Thyroid gland (tissue), 4 donors: ENCODE measurements at regions not wholly inside any gene's neighbourhood (a gene's known extent, or its start where the extent isn't known, plus 50 kb on each side); places are given as distances from the start of the nearest gene placed in this dataset.

Experiments used
- DNase-seq, 2 donors: peaks; one replicate each; pipeline ENCODE4 v3.0.0-alpha.2; 2019
- H3K27ac ChIP-seq, 3 donors: fragments of 200-600 bp; sonication (generic); 1 replicate in 2 of 3; 2 replicates in 1 of 3; pipeline ENCODE4 v1.5.1; 2016 to 2019; ENCODE audit warnings: mild to moderate bottlenecking in 1 of 3, moderate library complexity in 1 of 3
- H3K27me3 ChIP-seq: fragments of 200-600 bp; sonication (generic); one replicate; pipeline ENCODE4 v1.5.1; 2019
- H3K36me3 ChIP-seq, 2 donors: fragments of 200-600 bp; sonication (generic); one replicate each; pipeline ENCODE4 v1.5.1; 2016 to 2019
- H3K4me1 ChIP-seq, 2 donors: fragments of 200-600 bp; sonication (generic); one replicate each; pipeline ENCODE4 v1.5.1; 2017 to 2019
- H3K4me3 ChIP-seq, 3 donors: fragments of 200-600 bp; sonication (generic); replicated peaks in 1 of 3; 1 replicate in 2 of 3; 2 replicates in 1 of 3; pipeline ENCODE4 v1.5.1; 2016; ENCODE audit warnings: mild to moderate bottlenecking in 1 of 3
- H3K9me3 ChIP-seq: fragments of 200-600 bp; sonication (generic); one replicate; pipeline ENCODE4 v1.5.1; 2017
- CTCF ChIP-seq, 6 experiments: fragments of 200-600 bp in 3 of 6; fragments of 450-650 bp in 3 of 6; sonication (generic) in 3 of 6; IDR thresholded peaks; one replicate each; pipeline ENCODE4 v1.5.1; 2016 to 2019; ENCODE audit warnings: antibody characterized with exemption in 6 of 6, mild to moderate bottlenecking in 2 of 6, inconsistent platforms in 1 of 6, moderate library complexity in 1 of 6
- POLR2A ChIP-seq, 2 donors: fragments of 450-650 bp; IDR thresholded peaks; one replicate each; pipeline ENCODE4 v1.6.1; 2017; ENCODE audit warnings: antibody characterized with exemption in 2 of 2, mild to moderate bottlenecking in 2 of 2, moderate library complexity in 1 of 2
- WGBS, 2 donors: methylation state at CpG; one replicate each; pipeline ENCODE4 v1.1.5; 2017; 5-methylcytosine and 5-hydroxymethylcytosine counted together
- intact Hi-C: fragments of 100-400 bp; cut with DNase I; formaldehyde crosslinking; loops from one replicate; pipeline ENCODE4 v1.15.1; 2023

- H3K27ac ChIP-seq = no peak overlapping the region
- H3K27me3 ChIP-seq = no peaks in the 10 kb centered on the region
- H3K4me1 ChIP-seq = no peaks in the 10 kb centered on the region
- WGBS, 2 donors = 85 to 88% methylated on average over 6 of the region's 6 CpGs
- H3K9me3 ChIP-seq = no peaks in the 10 kb centered on the region
- H3K36me3 ChIP-seq = no peaks in the 10 kb centered on the region
- intact Hi-C loops = no loop called here
- H3K4me3 ChIP-seq = no peak overlapping the region
- TF ChIP-seq CTCF (IDR thresholded peaks at IDR 0.05) (no peak), POLR2A (IDR thresholded peaks at IDR 0.05) (no peak)
- DNase-seq = no peak
Measured at GRCh38 chr2:52107124-52107523, 1075.2 kb upstream of the NRXN1 start.

GRCh38 chr2:52097071-52097470, 1065.1 kb upstream of the NRXN1 start:
- intact Hi-C loops = no loop called here
- no peak overlapping the region for H3K27ac ChIP-seq
- H3K27me3 ChIP-seq = no peaks in the 10 kb centered on the region
- no peaks in the 10 kb centered on the region for H3K36me3 ChIP-seq
- no peak overlapping the region for H3K4me3 ChIP-seq
- H3K9me3 ChIP-seq = no peaks in the 10 kb centered on the region
- WGBS, 2 donors = 91% methylated on average over 4 of the region's 4 CpGs
- DNase-seq = no peak
- no peak for TF ChIP-seq CTCF (IDR thresholded peaks at IDR 0.05)
- TF ChIP-seq POLR2A (IDR thresholded peaks at IDR 0.05) = no peak
- no peaks in the 10 kb centered on the region for H3K4me1 ChIP-seq

- Histone ChIP-seq H3K4me3 (no peak overlapping the region), H3K27ac (no peak overlapping the region), H3K27me3 (no peaks in the 10 kb centered on the region), H3K4me1 (no peaks in the 10 kb centered on the region), H3K36me3 (no peaks in the 10 kb centered on the region), H3K9me3 (no peaks in the 10 kb centered on the region)
- TF ChIP-seq CTCF (IDR thresholded peaks at IDR 0.05) (no peak), POLR2A (IDR thresholded peaks at IDR 0.05) (no peak)
- WGBS, 2 donors = 88 to 91% methylated on average over 1 of the region's 1 CpG
- no peak for DNase-seq
- intact Hi-C loops = no loop called here
Measured at GRCh38 chr2:52084759-52085158, 1052.8 kb upstream of the NRXN1 start.

GRCh38 chr2:52083214-52083613, 1051.3 kb upstream of the NRXN1 start:
- no peaks in the 10 kb centered on the region for H3K36me3 ChIP-seq
- TF ChIP-seq CTCF (IDR thresholded peaks at IDR 0.05) (no peak), POLR2A (IDR thresholded peaks at IDR 0.05) (no peak)
- intact Hi-C loops = no loop called here
- no peak overlapping the region for H3K4me3 ChIP-seq
- H3K9me3 ChIP-seq = no peaks in the 10 kb centered on the region
- H3K27ac ChIP-seq = no peak overlapping the region
- no peak for DNase-seq
- no peaks in the 10 kb centered on the region for H3K27me3 ChIP-seq
- no peaks in the 10 kb centered on the region for H3K4me1 ChIP-seq

GRCh38 chr2:52082646-52083045, 1050.7 kb upstream of the NRXN1 start:
- no peak overlapping the region for H3K4me3 ChIP-seq
- H3K36me3 ChIP-seq = no peaks in the 10 kb centered on the region
- no peaks in the 10 kb centered on the region for H3K4me1 ChIP-seq
- H3K27ac ChIP-seq = no peak overlapping the region
- no peaks in the 10 kb centered on the region for H3K9me3 ChIP-seq
- H3K27me3 ChIP-seq = no peaks in the 10 kb centered on the region
- no peak for TF ChIP-seq POLR2A (IDR thresholded peaks at IDR 0.05)
- TF ChIP-seq CTCF (IDR thresholded peaks at IDR 0.05) = no peak
- intact Hi-C loops = no loop called here
- DNase-seq = no peak
